HepG2 (cell line): ENCODE measurements at regions not wholly inside any gene's neighbourhood (a gene's known extent, or its start where the extent isn't known, plus 50 kb on each side); places are given as distances from the start of the nearest gene placed in this dataset.

ENCODE experiments used
- ATAC-seq: fragments of 200-7000 bp; cut with Tn5 transposase; 3 replicates; pipeline ENCODE4 v1.9.1; 2020; ENCODE audit warnings: mild to moderate bottlenecking, moderate library complexity
- BruUV-seq: library from RNA; stranded (reverse); fragments of 400-500 nt; replicated peaks from 2 replicates; lab custom pipeline; 2021; lab: Mats Ljungman, UMichigan
- CTCF ChIA-PET: fragments of 300-600 bp; formaldehyde crosslinking; extraction: SDS; loops from one replicate; lab custom pipeline; 2021; ENCODE audit warnings: low total read pairs, inconsistent platforms, low intra/inter-chr PET ratio; lab: Yijun Ruan, JAX
- POLR2A ChIA-PET: fragments of 350-600 bp; sonication (Branson Sonifier 250); formaldehyde crosslinking; loops from one replicate; lab custom pipeline; 2020; ENCODE audit warnings: antibody characterized with exemption, inconsistent platforms; lab: Yijun Ruan, JAX
- DNase-seq: peaks from one replicate; pipeline ENCODE4 v3.0.0-alpha.2; 2015; ENCODE audit warnings: low spot score
- FAIRE-seq: peaks from 3 replicates; lab custom pipeline; 2011; peaks lifted over from hg19 to GRCh38; lab: Jason Lieb, UNC
- H2AFZ ChIP-seq: one replicate; pipeline ENCODE4 v1.6.1; 2011; ENCODE audit warnings: low read length, inconsistent platforms
- H3K27ac ChIP-seq: fragments of 300-600 bp; 3 replicates; pipeline ENCODE4 v1.8.0; 2011; ENCODE audit warnings: mixed run types, mild to moderate bottlenecking, mixed read lengths, low read length, inconsistent platforms; ENCODE audit not compliant: insufficient read depth; ENCODE audit errors: extremely low read length
- H3K27me3 ChIP-seq, 2 experiments: fragments of 200-600 bp in 1 of 2; 2 replicates in 1 of 2; 3 replicates in 1 of 2; pipeline versions ENCODE4 v1.6.0 to v1.8.0; 2011; ENCODE audit warnings: low read length in 2 of 2, mild to moderate bottlenecking in 2 of 2, moderate library complexity in 2 of 2, inconsistent platforms in 1 of 2; ENCODE audit not compliant: insufficient read depth in 2 of 2, control insufficient read depth in 1 of 2
- H3K36me3 ChIP-seq, 2 experiments: fragments of 200-600 bp in 1 of 2; replicated peaks in 1 of 2; 2 replicates in 1 of 2; 3 replicates in 1 of 2; pipeline versions ENCODE4 v1.5.1 to v1.8.0; 2011; ENCODE audit warnings: low read length in 2 of 2, inconsistent platforms in 1 of 2; ENCODE audit not compliant: insufficient read depth in 2 of 2, control insufficient read depth in 1 of 2
- H3K4me1 ChIP-seq: 2 replicates; pipeline ENCODE4 v1.5.1; 2012; ENCODE audit warnings: low read length, inconsistent platforms; ENCODE audit not compliant: insufficient read depth
- H3K4me2 ChIP-seq: 2 replicates; pipeline ENCODE4 v1.6.0; 2011; ENCODE audit warnings: low read depth, low read length, inconsistent platforms
- H3K4me3 ChIP-seq, 3 experiments: fragments of 200-600 bp in 1 of 3; sonication (generic), shearing (Covaris generic) in 1 of 3; replicated peaks in 1 of 3; 2 replicates each; pipeline ENCODE4 v1.5.1; 2011 to 2016; ENCODE audit warnings: low read length in 3 of 3, inconsistent platforms in 2 of 3, low read depth in 2 of 3, mild to moderate bottlenecking in 2 of 3, control low read depth in 1 of 3, mixed read lengths in 1 of 3; ENCODE audit not compliant: insufficient read depth in 1 of 3
- H3K79me2 ChIP-seq: one replicate; pipeline ENCODE4 v1.6.1; 2011; ENCODE audit warnings: low read length, inconsistent platforms; ENCODE audit not compliant: insufficient read depth
- H3K9ac ChIP-seq: 2 replicates; pipeline ENCODE4 v1.6.0; 2011; ENCODE audit warnings: mild to moderate bottlenecking, low read depth, low read length, inconsistent platforms; ENCODE audit not compliant: insufficient read depth
- H3K9me3 ChIP-seq: 2 replicates; pipeline ENCODE4 v1.5.1; 2012; ENCODE audit warnings: mild to moderate bottlenecking, low read length
- H4K20me1 ChIP-seq: 2 replicates; pipeline ENCODE4 v1.6.0; 2011; ENCODE audit warnings: inconsistent platforms, mild to moderate bottlenecking, low read length, moderate library complexity; ENCODE audit not compliant: insufficient read depth
- ARNT2 ChIP-seq: sonication (generic); formaldehyde crosslinking; IDR thresholded peaks from 2 replicates; pipeline ENCODE4 v1.8.0; 2022; ENCODE audit warnings: mild to moderate bottlenecking, low read depth, missing genetic modification reagents, moderate library complexity
- CBFB ChIP-seq: sonication (generic); formaldehyde crosslinking; IDR thresholded peaks from 2 replicates; pipeline ENCODE4 v1.4.0; 2020; ENCODE audit warnings: missing genetic modification reagents
- CEBPB ChIP-seq: IDR thresholded peaks from 2 replicates; pipeline ENCODE4 v1.6.1; 2011; ENCODE audit warnings: low read depth, low read length, improper control_type of control experiment, borderline replicate concordance
- DPF2 ChIP-seq: sonication (generic); formaldehyde crosslinking; IDR thresholded peaks from 2 replicates; pipeline ENCODE4 v1.4.0; 2020; ENCODE audit warnings: mild to moderate bottlenecking, low read depth, missing genetic modification reagents, borderline replicate concordance
- HOXA9 ChIP-seq: sonication (generic); formaldehyde crosslinking; IDR thresholded peaks from 2 replicates; pipeline ENCODE4 v1.8.1; 2022; ENCODE audit warnings: missing genetic modification reagents, mild to moderate bottlenecking, moderate library complexity, borderline replicate concordance
- KLF15 ChIP-seq: sonication (generic); formaldehyde crosslinking; IDR thresholded peaks from 2 replicates; pipeline ENCODE4 v1.8.1; 2023; ENCODE audit warnings: borderline replicate concordance, mild to moderate bottlenecking, inconsistent platforms, missing genetic modification reagents, mixed read lengths
- MIXL1 ChIP-seq: IDR thresholded peaks from 2 replicates; pipeline ENCODE4 v1.6.1; 2016
- SRSF9 ChIP-seq: fragments of 200-400 bp; formaldehyde crosslinking; IDR thresholded peaks from 2 replicates; pipeline ENCODE4 v1.6.1; 2018; ENCODE audit warnings: borderline replicate concordance, mild to moderate bottlenecking, low read depth, low read length; ENCODE audit not compliant: insufficient read depth, poor library complexity, severe bottlenecking
- ZNF891 ChIP-seq: sonication (generic); formaldehyde crosslinking; IDR thresholded peaks from 2 replicates; pipeline ENCODE4 v1.5.0; 2020; ENCODE audit warnings: mild to moderate bottlenecking, missing genetic modification reagents
- ZSCAN31 ChIP-seq: sonication (generic); formaldehyde crosslinking; IDR thresholded peaks from 2 replicates; pipeline ENCODE4 v1.5.0; 2020; ENCODE audit warnings: low read depth, mild to moderate bottlenecking, missing genetic modification reagents
- WGBS: methylation state at CpG from one replicate; pipeline ENCODE4 v1.1.6; 2017; ENCODE audit warnings: low lambda C conversion rate; 5-methylcytosine and 5-hydroxymethylcytosine counted together
- in situ Hi-C: cut with HindIII; loops from 2 replicates; pipeline ENCODE4 v1.10.0; 2017; ENCODE audit warnings: low pct_unique_long_range_greater_than_20kb; ENCODE audit not compliant: extremely low pct_ligation_motif_present
- intact Hi-C: fragments of 100-400 bp; cut with micrococcal nuclease; formaldehyde crosslinking; loops from one replicate; pipeline ENCODE4 v1.10.0; 2022; ENCODE audit not compliant: unreplicated experiment
- TF ChIP-seq, protein P1 (sequence below): sonication (generic); formaldehyde crosslinking; IDR thresholded peaks from 2 replicates; pipeline ENCODE4 v1.9.0; 2022; ENCODE audit warnings: missing genetic modification reagents, mild to moderate bottlenecking, borderline replicate concordance
- TF ChIP-seq, protein P2 (sequence below): sonication (generic); formaldehyde crosslinking; conservative IDR thresholded peaks from 2 replicates; pipeline ENCODE4 v1.8.0; 2022; ENCODE audit warnings: missing genetic modification reagents
- TF ChIP-seq, protein P3 (sequence below): fragments of 450-650 bp; IDR thresholded peaks from 2 replicates; pipeline ENCODE4 v1.6.1; 2017
- TF ChIP-seq, protein P4 (sequence below): IDR thresholded peaks from 2 replicates; pipeline ENCODE4 v1.6.1; 2016; ENCODE audit warnings: low read depth, control low read depth

DNA sequence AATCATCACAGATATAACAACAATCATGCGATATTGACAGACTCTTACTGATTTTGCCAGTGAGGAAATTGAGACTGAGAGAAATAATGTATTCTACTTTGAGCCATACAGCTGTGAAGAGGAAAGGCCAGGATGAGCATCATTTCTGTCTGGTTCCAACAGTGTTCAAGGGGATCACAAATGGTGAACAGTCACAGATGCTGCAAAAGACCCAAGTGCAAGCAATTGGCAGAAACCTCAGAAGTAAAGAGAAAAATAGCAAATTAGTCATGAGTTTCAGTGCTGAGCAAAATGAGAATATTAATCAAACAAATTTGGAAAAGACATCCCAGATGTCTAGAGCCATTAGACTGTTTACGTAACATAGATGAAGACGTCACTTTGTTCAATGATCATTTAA lies 114.1 kb downstream of the RAB38 start:
- FAIRE-seq, result no peak
- no peak overlapping the region for H3K27ac ChIP-seq
- H3K27me3 ChIP-seq, result no peaks in the 10 kb centered on the region
- H3K4me2 ChIP-seq, result no peak overlapping the region
- ATAC-seq, result no peak
- no peak for DNase-seq
- CTCF ChIA-PET, result no interaction called here
- intact Hi-C loops, result no loop called here
- H3K36me3 ChIP-seq, result no peaks in the 10 kb centered on the region
- no peak overlapping the region for H2AFZ ChIP-seq
- H3K9ac ChIP-seq, result no peak overlapping the region
- in situ Hi-C loops, result no loop called here
- 42% methylated on average over 3 of the region's 3 CpGs for WGBS
- no peaks in the 10 kb centered on the region for H3K79me2 ChIP-seq
- H4K20me1 ChIP-seq, result no peaks in the 10 kb centered on the region
- POLR2A ChIA-PET, result no interaction called here
- no peak overlapping the region for H3K4me3 ChIP-seq
- H3K9me3 ChIP-seq, result no peaks in the 10 kb centered on the region
- TF ChIP-seq MIXL1 (CRISPR knock-in tag), result no peak
- TF ChIP-seq DPF2 (CRISPR knock-in tag), result no peak
- TF ChIP-seq ARNT2, result no peak
- TF ChIP-seq, protein P1, sequence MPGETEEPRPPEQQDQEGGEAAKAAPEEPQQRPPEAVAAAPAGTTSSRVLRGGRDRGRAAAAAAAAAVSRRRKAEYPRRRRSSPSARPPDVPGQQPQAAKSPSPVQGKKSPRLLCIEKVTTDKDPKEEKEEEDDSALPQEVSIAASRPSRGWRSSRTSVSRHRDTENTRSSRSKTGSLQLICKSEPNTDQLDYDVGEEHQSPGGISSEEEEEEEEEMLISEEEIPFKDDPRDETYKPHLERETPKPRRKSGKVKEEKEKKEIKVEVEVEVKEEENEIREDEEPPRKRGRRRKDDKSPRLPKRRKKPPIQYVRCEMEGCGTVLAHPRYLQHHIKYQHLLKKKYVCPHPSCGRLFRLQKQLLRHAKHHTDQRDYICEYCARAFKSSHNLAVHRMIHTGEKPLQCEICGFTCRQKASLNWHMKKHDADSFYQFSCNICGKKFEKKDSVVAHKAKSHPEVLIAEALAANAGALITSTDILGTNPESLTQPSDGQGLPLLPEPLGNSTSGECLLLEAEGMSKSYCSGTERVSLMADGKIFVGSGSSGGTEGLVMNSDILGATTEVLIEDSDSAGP (CRISPR knock-in tag), result no peak
- TF ChIP-seq, protein P2, sequence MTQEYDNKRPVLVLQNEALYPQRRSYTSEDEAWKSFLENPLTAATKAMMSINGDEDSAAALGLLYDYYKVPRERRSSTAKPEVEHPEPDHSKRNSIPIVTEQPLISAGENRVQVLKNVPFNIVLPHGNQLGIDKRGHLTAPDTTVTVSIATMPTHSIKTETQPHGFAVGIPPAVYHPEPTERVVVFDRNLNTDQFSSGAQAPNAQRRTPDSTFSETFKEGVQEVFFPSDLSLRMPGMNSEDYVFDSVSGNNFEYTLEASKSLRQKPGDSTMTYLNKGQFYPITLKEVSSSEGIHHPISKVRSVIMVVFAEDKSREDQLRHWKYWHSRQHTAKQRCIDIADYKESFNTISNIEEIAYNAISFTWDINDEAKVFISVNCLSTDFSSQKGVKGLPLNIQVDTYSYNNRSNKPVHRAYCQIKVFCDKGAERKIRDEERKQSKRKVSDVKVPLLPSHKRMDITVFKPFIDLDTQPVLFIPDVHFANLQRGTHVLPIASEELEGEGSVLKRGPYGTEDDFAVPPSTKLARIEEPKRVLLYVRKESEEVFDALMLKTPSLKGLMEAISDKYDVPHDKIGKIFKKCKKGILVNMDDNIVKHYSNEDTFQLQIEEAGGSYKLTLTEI, result no peak
- TF ChIP-seq, all 625 proteins: peak for 0
- no TSS peak for BruUV-seq
- H3K4me1 ChIP-seq, result no peaks in the 10 kb centered on the region

DNA sequence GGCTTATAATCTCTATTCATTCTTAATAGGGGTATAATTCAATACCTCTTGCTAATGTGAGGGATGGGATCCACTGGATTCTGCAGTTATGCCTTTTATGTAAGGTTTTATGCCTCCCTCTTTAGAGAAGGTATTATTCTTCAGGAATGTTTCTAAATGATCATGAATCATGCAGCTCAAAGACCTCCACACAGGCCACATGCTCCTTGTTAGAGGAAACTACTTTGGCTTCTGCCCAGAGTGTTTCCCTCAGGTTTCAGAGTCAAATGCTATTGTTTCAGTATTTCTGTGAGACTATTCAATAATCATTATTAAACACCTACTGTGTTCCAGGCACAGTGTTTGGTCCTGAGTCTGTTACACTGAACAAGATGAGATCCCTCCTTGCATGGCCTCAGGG lies 115.9 kb downstream of the RAB38 start:
- no peak overlapping the region for H3K4me3 ChIP-seq
- TF ChIP-seq CBFB (CRISPR knock-in tag) (no peak), KLF15 (CRISPR knock-in tag) (no peak), HOXA9 (CRISPR knock-in tag) (no peak), CEBPB (no peak), SRSF9 (no peak), ZSCAN31 (CRISPR knock-in tag) (no peak), ZNF891 (CRISPR knock-in tag) (no peak)
- TF ChIP-seq, protein P3, sequence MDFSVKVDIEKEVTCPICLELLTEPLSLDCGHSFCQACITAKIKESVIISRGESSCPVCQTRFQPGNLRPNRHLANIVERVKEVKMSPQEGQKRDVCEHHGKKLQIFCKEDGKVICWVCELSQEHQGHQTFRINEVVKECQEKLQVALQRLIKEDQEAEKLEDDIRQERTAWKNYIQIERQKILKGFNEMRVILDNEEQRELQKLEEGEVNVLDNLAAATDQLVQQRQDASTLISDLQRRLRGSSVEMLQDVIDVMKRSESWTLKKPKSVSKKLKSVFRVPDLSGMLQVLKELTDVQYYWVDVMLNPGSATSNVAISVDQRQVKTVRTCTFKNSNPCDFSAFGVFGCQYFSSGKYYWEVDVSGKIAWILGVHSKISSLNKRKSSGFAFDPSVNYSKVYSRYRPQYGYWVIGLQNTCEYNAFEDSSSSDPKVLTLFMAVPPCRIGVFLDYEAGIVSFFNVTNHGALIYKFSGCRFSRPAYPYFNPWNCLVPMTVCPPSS, result no peak
- TF ChIP-seq, protein P4, sequence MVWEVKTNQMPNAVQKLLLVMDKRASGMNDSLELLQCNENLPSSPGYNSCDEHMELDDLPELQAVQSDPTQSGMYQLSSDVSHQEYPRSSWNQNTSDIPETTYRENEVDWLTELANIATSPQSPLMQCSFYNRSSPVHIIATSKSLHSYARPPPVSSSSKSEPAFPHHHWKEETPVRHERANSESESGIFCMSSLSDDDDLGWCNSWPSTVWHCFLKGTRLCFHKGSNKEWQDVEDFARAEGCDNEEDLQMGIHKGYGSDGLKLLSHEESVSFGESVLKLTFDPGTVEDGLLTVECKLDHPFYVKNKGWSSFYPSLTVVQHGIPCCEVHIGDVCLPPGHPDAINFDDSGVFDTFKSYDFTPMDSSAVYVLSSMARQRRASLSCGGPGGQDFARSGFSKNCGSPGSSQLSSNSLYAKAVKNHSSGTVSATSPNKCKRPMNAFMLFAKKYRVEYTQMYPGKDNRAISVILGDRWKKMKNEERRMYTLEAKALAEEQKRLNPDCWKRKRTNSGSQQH, result no peak

More for the DNA sequence above, 115.9 kb downstream of the RAB38 start:
- in situ Hi-C loops (no loop called here), intact Hi-C loops (no loop called here)
- H3K4me1 ChIP-seq, result no peaks in the 10 kb centered on the region
- H3K4me2 ChIP-seq, result no peak overlapping the region
- no peaks in the 10 kb centered on the region for H3K9me3 ChIP-seq
- ATAC-seq, result no peak
- no peaks in the 10 kb centered on the region for H3K27me3 ChIP-seq
- no peaks in the 10 kb centered on the region for H4K20me1 ChIP-seq
- no peak for DNase-seq
- H3K27ac ChIP-seq, result no peak overlapping the region
- no TSS peak for BruUV-seq
- FAIRE-seq, result no peak
- no peak overlapping the region for H2AFZ ChIP-seq
- H3K9ac ChIP-seq, result no peak overlapping the region
- CTCF ChIA-PET, result no interaction called here
- H3K79me2 ChIP-seq, result no peaks in the 10 kb centered on the region
- no peaks in the 10 kb centered on the region for H3K36me3 ChIP-seq
- POLR2A ChIA-PET, result no interaction called here
